GM12878 (cell line): ENCODE measurements at regions not wholly inside any gene's neighbourhood (a gene's known extent, or its start where the extent isn't known, plus 50 kb on each side); places are given as distances from the start of the nearest gene placed in this dataset.

Source experiments
- ATAC-seq: fragments of 200-7000 bp; cut with Tn5 transposase; 3 replicates; pipeline ENCODE4 v1.9.1; 2020; ENCODE audit warnings: mild to moderate bottlenecking, moderate library complexity
- BruUV-seq: library from RNA; stranded (reverse); fragments of 400-500 nt; replicated peaks from 2 replicates; lab custom pipeline; 2021; lab: Mats Ljungman, UMichigan
- CTCF ChIA-PET: fragments of 300-600 bp; sonication (Branson Sonifier 250); formaldehyde crosslinking; extraction: SDS; loops from one replicate; lab custom pipeline; 2021; ENCODE audit warnings: inconsistent platforms; lab: Yijun Ruan, JAX
- POLR2A ChIA-PET: fragments of 350-600 bp; formaldehyde crosslinking; extraction: SDS; loops from one replicate; lab custom pipeline; 2021; ENCODE audit warnings: inconsistent platforms; lab: Charles Lee
- RAD21 ChIA-PET: fragments of 300-600 bp; sonication (Branson Sonifier 250); formaldehyde crosslinking; loops from one replicate; lab custom pipeline; 2023; ENCODE audit warnings: antibody characterized with exemption; ENCODE audit not compliant: unreplicated experiment; lab: Charles Lee
- SMC1A ChIA-PET: fragments of 300-600 bp; sonication (Branson Sonifier 250); formaldehyde crosslinking; loops from one replicate; lab custom pipeline; 2023; ENCODE audit not compliant: unreplicated experiment, uncharacterized antibody; lab: Charles Lee
- DNase-seq: peaks from one replicate; pipeline ENCODE4 v3.0.0-alpha.2; 2011; ENCODE audit warnings: low read depth, low spot score
- FAIRE-seq: peaks from 3 replicates; lab custom pipeline; 2011; peaks lifted over from hg19 to GRCh38; lab: Jason Lieb, UNC
- H2AFZ ChIP-seq: 2 replicates; pipeline ENCODE4 v1.6.0; 2011; ENCODE audit warnings: low read depth, low read length, control low read depth; ENCODE audit not compliant: control insufficient read depth
- H3K27ac ChIP-seq: 2 replicates; pipeline ENCODE4 v1.5.1; 2011; ENCODE audit warnings: control low read depth; ENCODE audit not compliant: control insufficient read depth, insufficient read depth
- H3K27me3 ChIP-seq, 2 experiments: replicated peaks in 1 of 2; 2 replicates each; pipeline versions ENCODE4 v1.6.0 to v1.6.1; 2011; ENCODE audit warnings: low read length in 1 of 2; ENCODE audit not compliant: control insufficient read depth in 2 of 2, insufficient read depth in 2 of 2
- H3K36me3 ChIP-seq, 2 experiments: 2 replicates each; pipeline ENCODE4 v1.5.1; 2011; ENCODE audit warnings: low read length in 1 of 2; ENCODE audit not compliant: control insufficient read depth in 2 of 2, insufficient read depth in 2 of 2
- H3K4me1 ChIP-seq: 2 replicates; pipeline ENCODE4 v1.6.1; 2011; ENCODE audit warnings: mild to moderate bottlenecking, low read length, moderate library complexity, mixed read lengths; ENCODE audit not compliant: control insufficient read depth, insufficient read depth
- H3K4me2 ChIP-seq: 2 replicates; pipeline ENCODE4 v1.6.0; 2011; ENCODE audit warnings: control low read depth; ENCODE audit not compliant: control insufficient read depth, insufficient read depth
- H3K4me3 ChIP-seq: fragments of 200-600 bp; sonication (generic); 2 replicates; pipeline ENCODE4 v1.5.1; 2016
- H3K79me2 ChIP-seq: 2 replicates; pipeline ENCODE4 v1.6.0; 2011; ENCODE audit warnings: low read length; ENCODE audit not compliant: control insufficient read depth, insufficient read depth
- H3K9ac ChIP-seq: 2 replicates; pipeline ENCODE4 v1.8.0; 2011; ENCODE audit warnings: low read length, control low read depth, mixed read lengths; ENCODE audit not compliant: control insufficient read depth, insufficient read depth
- H3K9me3 ChIP-seq: replicated peaks from 3 replicates; pipeline ENCODE4 v1.5.1; 2011; ENCODE audit warnings: mild to moderate bottlenecking, low read length; ENCODE audit not compliant: control insufficient read depth, insufficient read depth
- H4K20me1 ChIP-seq: 2 replicates; pipeline ENCODE4 v1.6.0; 2011; ENCODE audit not compliant: control insufficient read depth, insufficient read depth
- CHD4 ChIP-seq: fragments of 200-600 bp; sonication (generic); IDR thresholded peaks from 2 replicates; pipeline ENCODE4 v1.6.1; 2016; ENCODE audit warnings: mild to moderate bottlenecking
- FOXM1 ChIP-seq: IDR thresholded peaks from 2 replicates; pipeline ENCODE4 v1.6.1; 2012; ENCODE audit warnings: low read depth, mild to moderate bottlenecking, inconsistent platforms, low read length, moderate library complexity
- MTA2 ChIP-seq: fragments of 450-650 bp; IDR thresholded peaks from 2 replicates; pipeline ENCODE4 v1.6.1; 2016; ENCODE audit warnings: low read depth, mild to moderate bottlenecking, moderate library complexity
- NFIC ChIP-seq: IDR thresholded peaks from 2 replicates; pipeline ENCODE4 v1.6.1; 2012; ENCODE audit warnings: low read depth, mild to moderate bottlenecking, inconsistent platforms, low read length, moderate library complexity
- NR2C2 ChIP-seq: IDR thresholded peaks from 2 replicates; pipeline ENCODE4 v1.6.1; 2011; ENCODE audit warnings: borderline replicate concordance, low read depth; ENCODE audit not compliant: control insufficient read depth, insufficient read length
- PAX8 ChIP-seq: fragments of 450-650 bp; IDR thresholded peaks from 2 replicates; pipeline ENCODE4 v1.6.1; 2017; ENCODE audit warnings: mild to moderate bottlenecking, moderate library complexity
- POLR2AphosphoS2 ChIP-seq: IDR thresholded peaks from 2 replicates; pipeline ENCODE4 v1.6.1; 2011; ENCODE audit warnings: low read depth, mild to moderate bottlenecking, low read length, improper control_type of control experiment, moderate library complexity
- POU2F2 ChIP-seq: IDR thresholded peaks from 3 replicates; pipeline ENCODE4 v1.6.1; 2011; ENCODE audit warnings: low read depth, mild to moderate bottlenecking, low read length, borderline replicate concordance
- SUZ12 ChIP-seq: fragments of 200-600 bp; sonication (generic); IDR thresholded peaks from one replicate; pipeline ENCODE4 v1.6.1; 2018; ENCODE audit warnings: antibody characterized with exemption, mild to moderate bottlenecking; ENCODE audit not compliant: unreplicated experiment
- TBL1XR1 ChIP-seq: IDR thresholded peaks from 2 replicates; pipeline ENCODE4 v1.6.1; 2012; ENCODE audit warnings: low read depth, low read length, improper control_type of control experiment
- TCF12 ChIP-seq: IDR thresholded peaks from 2 replicates; pipeline ENCODE4 v1.6.1; 2011; ENCODE audit warnings: low read depth, mild to moderate bottlenecking, low read length
- TCF3 ChIP-seq: IDR thresholded peaks from 2 replicates; pipeline ENCODE4 v1.6.1; 2012; ENCODE audit warnings: low read depth, mild to moderate bottlenecking, low read length, borderline replicate concordance; ENCODE audit not compliant: insufficient read depth
- ZNF687 ChIP-seq: fragments of 450-650 bp; IDR thresholded peaks from 2 replicates; pipeline ENCODE4 v1.6.1; 2017; ENCODE audit warnings: mild to moderate bottlenecking, moderate library complexity
- WGBS: methylation state at CpG from one replicate; pipeline ENCODE4 v1.1.6; 2016; ENCODE audit warnings: low lambda C conversion rate; ENCODE audit not compliant: insufficient replicate concordance, insufficient coverage; ENCODE audit errors: missing lambda C conversion rate; 5-methylcytosine and 5-hydroxymethylcytosine counted together
- in situ Hi-C: fragments of 300-500 bp; cut with MboI; formaldehyde crosslinking; loops from 9 replicates; pipeline ENCODE4 v1.14.3; 2018; ENCODE audit warnings: mixed read lengths
- intact Hi-C: fragments of 100-400 bp; cut with micrococcal nuclease; formaldehyde crosslinking; loops from one replicate; pipeline ENCODE4 v1.14.2; 2022; ENCODE audit not compliant: unreplicated experiment

GRCh38 chr11:122271137-122271536, 155.1 kb upstream of the BLID start (continued):
- TF ChIP-seq SUZ12 = no peak

GRCh38 chr11:122270535-122270934, 154.5 kb upstream of the BLID start:
- H3K9me3 ChIP-seq = no peaks in the 10 kb centered on the region
- no TSS peak for BruUV-seq
- in situ Hi-C loops = no loop called here
- no peak for FAIRE-seq
- H2AFZ ChIP-seq = no peak overlapping the region
- no peak overlapping the region for H3K9ac ChIP-seq
- TF ChIP-seq POLR2AphosphoS2 (no peak), CHD4 (no peak), NR2C2 (no peak), POU2F2 (no peak), NFIC (no peak), PAX8 (no peak)
- TF ChIP-seq, all 136 proteins: peak for 0
- CTCF ChIA-PET = interaction anchor here (0.6 to 1.1 kb wide), 2 partner anchors 8 to 30 kb away, joined by 3 to 4 read pairs; no protein-coding TSS in a partner anchor
- no peak for DNase-seq
- Histone ChIP-seq H3K27me3 (no peaks in the 10 kb centered on the region), H3K4me3 (no peak overlapping the region), H3K4me1 (no peaks in the 10 kb centered on the region), H3K27ac (no peak overlapping the region), H3K79me2 (no peaks in the 10 kb centered on the region), H4K20me1 (no peaks in the 10 kb centered on the region), H3K36me3 (no peaks in the 10 kb centered on the region), H3K4me2 (no peak overlapping the region)
- intact Hi-C loops = no loop called here
- SMC1A ChIA-PET = no interaction called here
- POLR2A ChIA-PET = no interaction called here
- ATAC-seq = no peak
- WGBS = 14% methylated on average over 3 of the region's 3 CpGs
- RAD21 ChIA-PET = no interaction called here

GRCh38 chr11:122269824-122270223, 153.8 kb upstream of the BLID start:
- no peaks in the 10 kb centered on the region for H3K36me3 ChIP-seq
- no peak overlapping the region for H3K4me3 ChIP-seq
- no TSS peak for BruUV-seq
- H3K9ac ChIP-seq = no peak overlapping the region
- in situ Hi-C loops (no loop called here), intact Hi-C loops (no loop called here)
- H3K27me3 ChIP-seq = no peaks in the 10 kb centered on the region
- ATAC-seq (no peak), FAIRE-seq (no peak), DNase-seq (no peak)
- ChIA-PET RAD21 (no interaction called here), POLR2A (no interaction called here), SMC1A (no interaction called here), CTCF (interaction anchor here (1.1 kb wide), 1 partner anchor 9 kb away, joined by 3 read pairs; no protein-coding TSS in a partner anchor)
- no peak overlapping the region for H3K4me2 ChIP-seq
- WGBS = 45% methylated on average over 4 of the region's 4 CpGs
- no peak for TF ChIP-seq FOXM1
- no peak for TF ChIP-seq ZNF687
- no peak for TF ChIP-seq TCF3
- TF ChIP-seq TBL1XR1 = no peak
- TF ChIP-seq MTA2 = no peak
- TF ChIP-seq TCF12 = no peak
- H3K27ac ChIP-seq = no peak overlapping the region
- no peaks in the 10 kb centered on the region for H3K9me3 ChIP-seq
- no peaks in the 10 kb centered on the region for H3K4me1 ChIP-seq
- H4K20me1 ChIP-seq = no peaks in the 10 kb centered on the region
- H3K79me2 ChIP-seq = no peaks in the 10 kb centered on the region
- H2AFZ ChIP-seq = no peak overlapping the region
